Gastroesophageal sphincter (tissue), 4 donors: ENCODE measurements at regions not wholly inside any gene's neighbourhood (a gene's known extent, or its start where the extent isn't known, plus 50 kb on each side); places are given as distances from the start of the nearest gene placed in this dataset.

Experiments
- ATAC-seq: fragments of 150-250 bp; one replicate; pipeline ENCODE4 v1.9.1; 2016; ENCODE audit warnings: mild to moderate bottlenecking, moderate library complexity
- H3K27ac ChIP-seq, 4 donors: fragments of 200-600 bp; sonication (generic) in 3 of 4; 1 replicate in 3 of 4; 2 replicates in 1 of 4; pipeline ENCODE4 v1.5.1; 2016 to 2019
- H3K27me3 ChIP-seq: fragments of 200-600 bp; sonication (generic); one replicate; pipeline ENCODE4 v1.5.1; 2019
- H3K36me3 ChIP-seq, 2 donors: fragments of 200-600 bp; sonication (generic); one replicate each; pipeline ENCODE4 v1.5.1; 2019; ENCODE audit warnings: control low read depth in 1 of 2
- H3K4me1 ChIP-seq, 3 donors: fragments of 200-600 bp; sonication (generic); 1 replicate in 2 of 3; 2 replicates in 1 of 3; pipeline ENCODE4 v1.5.1; 2016 to 2019; ENCODE audit warnings: control low read depth in 2 of 3
- H3K4me3 ChIP-seq, 2 donors: fragments of 200-600 bp; sonication (generic); one replicate each; pipeline ENCODE4 v1.5.1; 2019; ENCODE audit warnings: mild to moderate bottlenecking in 1 of 2, moderate library complexity in 1 of 2
- H3K9me3 ChIP-seq, 3 donors: fragments of 200-600 bp; sonication (generic); one replicate each; pipeline ENCODE4 v1.5.1; 2017 to 2019; ENCODE audit warnings: control low read depth in 2 of 3
- EP300 ChIP-seq: sonication (generic); formaldehyde crosslinking; IDR thresholded peaks from one replicate; pipeline ENCODE4 v1.6.1; 2017; ENCODE audit warnings: antibody characterized with exemption, mild to moderate bottlenecking
- POLR2A ChIP-seq, 2 donors: fragments of 450-650 bp; IDR thresholded peaks; one replicate each; pipeline ENCODE4 v1.6.1; 2017; ENCODE audit warnings: antibody characterized with exemption in 2 of 2, mild to moderate bottlenecking in 2 of 2, moderate library complexity in 1 of 2
- POLR2AphosphoS5 ChIP-seq: sonication (generic); formaldehyde crosslinking; IDR thresholded peaks from one replicate; pipeline ENCODE4 v1.6.1; 2017; ENCODE audit warnings: antibody characterized with exemption
- WGBS, 2 donors: methylation state at CpG; one replicate each; pipeline ENCODE4 v1.1.5; 2018; ENCODE audit warnings: low coverage in 1 of 2; 5-methylcytosine and 5-hydroxymethylcytosine counted together
- TF ChIP-seq, protein P1 (sequence below), 4 experiments: fragments of 200-600 bp in 2 of 4; fragments of 450-650 bp in 2 of 4; sonication (generic) in 1 of 4; IDR thresholded peaks; one replicate each; pipeline ENCODE4 v1.5.1; 2017 to 2019; ENCODE audit warnings: antibody characterized with exemption in 4 of 4, mild to moderate bottlenecking in 2 of 4, moderate library complexity in 2 of 4

DNA sequence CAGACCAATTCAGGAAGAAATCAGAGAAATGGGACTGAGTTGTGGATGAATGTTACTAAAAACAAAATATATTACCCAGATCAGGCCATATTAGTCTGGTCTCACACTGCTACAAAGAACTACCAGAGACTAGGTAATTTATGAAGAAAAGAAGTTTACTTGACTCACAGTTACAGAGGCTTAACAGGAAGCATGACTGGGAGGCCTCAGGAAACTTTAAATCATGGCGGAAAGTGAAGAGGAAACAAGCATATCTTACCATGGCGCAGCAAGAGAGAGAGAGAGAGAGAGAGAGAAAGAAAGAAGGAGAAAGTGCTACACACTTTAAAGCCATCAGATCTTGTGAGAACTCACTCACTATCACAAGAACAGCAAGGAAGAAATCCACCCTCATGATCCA is 636.8 kb upstream of the GRM3 start:
- H3K36me3 ChIP-seq = no peaks in the 10 kb centered on the region
- H3K27me3 ChIP-seq = no peaks in the 10 kb centered on the region
- H3K27ac ChIP-seq = no peak overlapping the region
- H3K9me3 ChIP-seq = peaks cover 0 to 20% (median 0%) of the 10 kb centered on the region in 3 donors
- H3K4me3 ChIP-seq = no peak overlapping the region
- WGBS, 2 donors = 66 to 95% methylated on average over 2 of the region's 2 CpGs
- no peak for ATAC-seq
- no peaks in the 10 kb centered on the region for H3K4me1 ChIP-seq
- TF ChIP-seq EP300 (no peak), POLR2AphosphoS5 (no peak)
- TF ChIP-seq, protein P1, sequence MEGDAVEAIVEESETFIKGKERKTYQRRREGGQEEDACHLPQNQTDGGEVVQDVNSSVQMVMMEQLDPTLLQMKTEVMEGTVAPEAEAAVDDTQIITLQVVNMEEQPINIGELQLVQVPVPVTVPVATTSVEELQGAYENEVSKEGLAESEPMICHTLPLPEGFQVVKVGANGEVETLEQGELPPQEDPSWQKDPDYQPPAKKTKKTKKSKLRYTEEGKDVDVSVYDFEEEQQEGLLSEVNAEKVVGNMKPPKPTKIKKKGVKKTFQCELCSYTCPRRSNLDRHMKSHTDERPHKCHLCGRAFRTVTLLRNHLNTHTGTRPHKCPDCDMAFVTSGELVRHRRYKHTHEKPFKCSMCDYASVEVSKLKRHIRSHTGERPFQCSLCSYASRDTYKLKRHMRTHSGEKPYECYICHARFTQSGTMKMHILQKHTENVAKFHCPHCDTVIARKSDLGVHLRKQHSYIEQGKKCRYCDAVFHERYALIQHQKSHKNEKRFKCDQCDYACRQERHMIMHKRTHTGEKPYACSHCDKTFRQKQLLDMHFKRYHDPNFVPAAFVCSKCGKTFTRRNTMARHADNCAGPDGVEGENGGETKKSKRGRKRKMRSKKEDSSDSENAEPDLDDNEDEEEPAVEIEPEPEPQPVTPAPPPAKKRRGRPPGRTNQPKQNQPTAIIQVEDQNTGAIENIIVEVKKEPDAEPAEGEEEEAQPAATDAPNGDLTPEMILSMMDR (IDR thresholded peaks at IDR 0.05) = no peak

- H3K9me3 ChIP-seq = peaks cover 0 to 42% (median 0%) of the 10 kb centered on the region in 3 donors
- no peaks in the 10 kb centered on the region for H3K27me3 ChIP-seq
- H3K36me3 ChIP-seq = no peaks in the 10 kb centered on the region
- H3K4me1 ChIP-seq = no peaks in the 10 kb centered on the region
- ATAC-seq = no peak
- TF ChIP-seq POLR2A (IDR thresholded peaks at IDR 0.05) = no peak
- no peak for TF ChIP-seq EP300
- TF ChIP-seq, protein P1 (IDR thresholded peaks at IDR 0.05) = no peak
- TF ChIP-seq POLR2AphosphoS5 = no peak
- H3K4me3 ChIP-seq = no peak overlapping the region
- no peak overlapping the region for H3K27ac ChIP-seq
Observed at GRCh38 chr7:86002858-86003257, 640.9 kb upstream of the GRM3 start.

GRCh38 chr7:85997515-85997914 is 646.2 kb upstream of the GRM3 start:
- Histone ChIP-seq H3K27me3 (no peaks in the 10 kb centered on the region), H3K27ac (no peak overlapping the region), H3K4me1 (no peaks in the 10 kb centered on the region), H3K4me3 (no peak overlapping the region), H3K36me3 (no peaks in the 10 kb centered on the region), H3K9me3 (peaks cover 0 to 28% (median 0%) of the 10 kb centered on the region in 3 donors)
- TF ChIP-seq, protein P1 (IDR thresholded peaks at IDR 0.05) = no peak
- ATAC-seq = no peak

DNA sequence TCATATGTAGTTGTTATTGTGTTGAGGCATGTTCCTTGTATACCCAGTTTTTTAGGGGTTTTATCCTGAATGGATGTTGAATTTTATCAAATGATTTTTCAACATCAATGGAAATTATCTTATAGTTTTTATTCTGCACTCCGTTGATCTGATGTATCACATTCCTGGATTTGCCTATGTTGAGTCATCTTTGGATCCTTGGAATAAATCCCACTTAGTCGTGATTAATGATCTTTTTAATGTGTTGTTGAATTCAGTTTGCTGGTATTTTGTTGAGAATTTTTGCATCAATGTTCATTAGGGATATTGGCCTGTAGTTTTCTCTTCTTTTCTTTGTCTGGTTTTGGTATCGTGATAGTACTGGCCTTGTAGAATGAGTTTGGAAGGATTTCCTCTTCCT is 648.6 kb upstream of the GRM3 start:
- peaks cover 0 to 5% (median 0%) of the 10 kb centered on the region in 3 donors for H3K9me3 ChIP-seq
- H3K36me3 ChIP-seq = no peaks in the 10 kb centered on the region
- no peak for TF ChIP-seq EP300
- TF ChIP-seq POLR2A (IDR thresholded peaks at IDR 0.05) = no peak
- TF ChIP-seq POLR2AphosphoS5 = no peak
- TF ChIP-seq, protein P1 (IDR thresholded peaks at IDR 0.05) = no peak
- no peak for ATAC-seq
- no peak overlapping the region for H3K27ac ChIP-seq
- H3K27me3 ChIP-seq = no peaks in the 10 kb centered on the region
- no peaks in the 10 kb centered on the region for H3K4me1 ChIP-seq
- WGBS, 2 donors = 59 to 63% methylated on average over 3 of the region's 3 CpGs
- H3K4me3 ChIP-seq = no peak overlapping the region

- H3K36me3 ChIP-seq = no peaks in the 10 kb centered on the region
- no peak overlapping the region for H3K4me3 ChIP-seq
- no peak for ATAC-seq
- no peak overlapping the region for H3K27ac ChIP-seq
- no peaks in the 10 kb centered on the region for H3K4me1 ChIP-seq
- no peaks in the 10 kb centered on the region for H3K27me3 ChIP-seq
- WGBS, 2 donors = 38% methylated on average over 1 of the region's 1 CpG
- H3K9me3 ChIP-seq = no peaks in the 10 kb centered on the region
- no peak for TF ChIP-seq POLR2A (IDR thresholded peaks at IDR 0.05)
- no peak for TF ChIP-seq EP300
- TF ChIP-seq POLR2AphosphoS5 = no peak
- TF ChIP-seq, protein P1 (IDR thresholded peaks at IDR 0.05) = no peak
Observed at GRCh38 chr7:85980740-85981139, 663.0 kb upstream of the GRM3 start.
